ENCODE measurements at regions not wholly inside any gene's neighbourhood (a gene's known extent, or its start where the extent isn't known, plus 50 kb on each side); places are given as distances from the start of the nearest gene placed in this dataset.
"Not testable (repeated sequence)": the region's sequence is repeated elsewhere in the genome, so short reads cannot be mapped to it uniquely, and the experiment has no call there.

- H3K27me3 ChIP-seq (ENCODE audit: control insufficient read depth, insufficient read depth, low read length), result no peaks in the 10 kb centered on the region
Measured at GRCh38 chr11:112661571-112661970, 299.6 kb upstream of the NCAM1 start.

DNA sequence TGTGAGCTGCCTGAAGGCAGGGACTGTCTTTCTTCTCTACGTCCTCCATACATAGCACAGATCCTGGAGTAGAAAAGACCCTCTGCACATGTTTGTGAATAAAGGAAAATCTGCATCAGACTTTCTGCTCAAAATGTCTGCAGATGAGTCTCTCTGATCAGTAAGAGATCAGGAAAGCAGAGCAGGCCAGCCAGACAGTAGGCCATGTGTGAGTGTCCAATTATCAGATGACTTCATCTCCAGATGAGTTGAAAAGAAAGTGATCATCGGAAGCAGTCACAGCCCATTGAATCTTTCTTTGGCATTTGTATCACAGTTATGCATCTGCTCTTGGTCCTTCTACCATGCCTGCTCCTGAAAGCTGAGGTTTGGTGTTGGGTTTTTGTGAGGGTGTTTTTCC is 298.7 kb upstream of the NCAM1 start:
- no peaks in the 10 kb centered on the region for H3K4me1 ChIP-seq (ENCODE audit: control insufficient read depth, insufficient read depth, low read length)
- no peak overlapping the region for H3K27ac ChIP-seq (ENCODE audit: low read depth, low read length)
- no peaks in the 10 kb centered on the region for H3K27me3 ChIP-seq (ENCODE audit: control insufficient read depth, insufficient read depth, low read length)

More at GRCh38 chr11:112661571-112661970, 299.6 kb upstream of the NCAM1 start:
- Histone ChIP-seq H3K9ac (ENCODE audit: low read length) (no peak overlapping the region), H3K4me1 (ENCODE audit: control insufficient read depth, insufficient read depth, low read length) (no peaks in the 10 kb centered on the region), H3K27ac (ENCODE audit: low read depth, low read length) (no peak overlapping the region), H3K9me3 (ENCODE audit: control insufficient read depth, insufficient read depth, low read depth, low read length) (no peaks in the 10 kb centered on the region), H3K36me3 (ENCODE audit: control insufficient read depth, insufficient read depth, low read length) (no peaks in the 10 kb centered on the region), H3K4me3 (ENCODE audit: low read depth, low read length) (no peak overlapping the region)

GRCh38 chr11:112663947-112664634 is 297.1 kb upstream of the NCAM1 start:
- Histone ChIP-seq H3K27ac (ENCODE audit: low read depth, low read length) (no peak overlapping the region), H3K9me3 (ENCODE audit: control insufficient read depth, insufficient read depth, low read depth, low read length) (no peaks in the 10 kb centered on the region), H3K4me1 (ENCODE audit: control insufficient read depth, insufficient read depth, low read length) (no peaks in the 10 kb centered on the region), H3K27me3 (ENCODE audit: control insufficient read depth, insufficient read depth, low read length) (no peaks in the 10 kb centered on the region), H3K36me3 (ENCODE audit: control insufficient read depth, insufficient read depth, low read length) (no peaks in the 10 kb centered on the region), H3K4me3 (ENCODE audit: low read depth, low read length) (no peak overlapping the region), H3K9ac (ENCODE audit: low read length) (no peak overlapping the region)

More for the DNA sequence above, 298.7 kb upstream of the NCAM1 start:
- Histone ChIP-seq H3K36me3 (ENCODE audit: control insufficient read depth, insufficient read depth, low read length) (no peaks in the 10 kb centered on the region), H3K9me3 (ENCODE audit: control insufficient read depth, insufficient read depth, low read depth, low read length) (no peaks in the 10 kb centered on the region), H3K9ac (ENCODE audit: low read length) (no peak overlapping the region), H3K4me3 (ENCODE audit: low read depth, low read length) (no peak overlapping the region)

GRCh38 chr11:112665291-112665690 is 295.9 kb upstream of the NCAM1 start:
- Histone ChIP-seq H3K4me3 (ENCODE audit: low read depth, low read length) (no peak overlapping the region), H3K4me1 (ENCODE audit: control insufficient read depth, insufficient read depth, low read length) (no peaks in the 10 kb centered on the region), H3K36me3 (ENCODE audit: control insufficient read depth, insufficient read depth, low read length) (no peaks in the 10 kb centered on the region), H3K9me3 (ENCODE audit: control insufficient read depth, insufficient read depth, low read depth, low read length) (no peaks in the 10 kb centered on the region), H3K9ac (ENCODE audit: low read length) (no peak overlapping the region), H3K27me3 (ENCODE audit: control insufficient read depth, insufficient read depth, low read length) (no peaks in the 10 kb centered on the region), H3K27ac (ENCODE audit: low read depth, low read length) (no peak overlapping the region)

GRCh38 chr11:112666253-112666652 is 295.0 kb upstream of the NCAM1 start:
- Histone ChIP-seq H3K27ac (ENCODE audit: low read depth, low read length) (no peak overlapping the region), H3K9ac (ENCODE audit: low read length) (no peak overlapping the region), H3K36me3 (ENCODE audit: control insufficient read depth, insufficient read depth, low read length) (no peaks in the 10 kb centered on the region), H3K9me3 (ENCODE audit: control insufficient read depth, insufficient read depth, low read depth, low read length) (no peaks in the 10 kb centered on the region), H3K4me1 (ENCODE audit: control insufficient read depth, insufficient read depth, low read length) (no peaks in the 10 kb centered on the region), H3K27me3 (ENCODE audit: control insufficient read depth, insufficient read depth, low read length) (no peaks in the 10 kb centered on the region), H3K4me3 (ENCODE audit: low read depth, low read length) (no peak overlapping the region)

- Histone ChIP-seq H3K9me3 (ENCODE audit: control insufficient read depth, insufficient read depth, low read depth, low read length) (peaks cover 5% of the 10 kb centered on the region), H3K9ac (ENCODE audit: low read length) (no peak overlapping the region), H3K4me3 (ENCODE audit: low read depth, low read length) (no peak overlapping the region), H3K4me1 (ENCODE audit: control insufficient read depth, insufficient read depth, low read length) (no peaks in the 10 kb centered on the region), H3K27me3 (ENCODE audit: control insufficient read depth, insufficient read depth, low read length) (no peaks in the 10 kb centered on the region), H3K27ac (ENCODE audit: low read depth, low read length) (no peak overlapping the region), H3K36me3 (ENCODE audit: control insufficient read depth, insufficient read depth, low read length) (no peaks in the 10 kb centered on the region)
Measured at GRCh38 chr11:112670806-112671570, 290.2 kb upstream of the NCAM1 start.

GRCh38 chr11:112673401-112673800 is 287.8 kb upstream of the NCAM1 start:
- not testable (repeated sequence) for H3K27ac ChIP-seq (ENCODE audit: low read depth, low read length); H3K4me1 ChIP-seq (ENCODE audit: control insufficient read depth, insufficient read depth, low read length); H3K36me3 ChIP-seq (ENCODE audit: control insufficient read depth, insufficient read depth, low read length); H3K4me3 ChIP-seq (ENCODE audit: low read depth, low read length); H3K27me3 ChIP-seq (ENCODE audit: control insufficient read depth, insufficient read depth, low read length); H3K9ac ChIP-seq (ENCODE audit: low read length)
- H3K9me3 ChIP-seq (ENCODE audit: control insufficient read depth, insufficient read depth, low read depth, low read length), result peaks cover 12% of the 10 kb centered on the region

GRCh38 chr11:112685111-112685510 is 276.1 kb upstream of the NCAM1 start:
- H3K36me3 ChIP-seq (ENCODE audit: control insufficient read depth, insufficient read depth, low read length), result no peaks in the 10 kb centered on the region
- H3K9me3 ChIP-seq (ENCODE audit: control insufficient read depth, insufficient read depth, low read depth, low read length), result peaks cover 12% of the 10 kb centered on the region; the same call in 1 of the 2 replicates
- no peaks in the 10 kb centered on the region for H3K4me1 ChIP-seq (ENCODE audit: control insufficient read depth, insufficient read depth, low read length)
- no peaks in the 10 kb centered on the region for H3K27me3 ChIP-seq (ENCODE audit: control insufficient read depth, insufficient read depth, low read length)
- H3K27ac ChIP-seq (ENCODE audit: low read depth, low read length), result no peak overlapping the region
- no peak overlapping the region for H3K4me3 ChIP-seq (ENCODE audit: low read depth, low read length)
- no peak overlapping the region for H3K9ac ChIP-seq (ENCODE audit: low read length)

GRCh38 chr11:112689851-112690250 is 271.4 kb upstream of the NCAM1 start:
- Histone ChIP-seq H3K27me3 (ENCODE audit: control insufficient read depth, insufficient read depth, low read length) (no peaks in the 10 kb centered on the region), H3K4me1 (ENCODE audit: control insufficient read depth, insufficient read depth, low read length) (no peaks in the 10 kb centered on the region; the same call in 1 of the 2 replicates), H3K9me3 (ENCODE audit: control insufficient read depth, insufficient read depth, low read depth, low read length) (peaks cover 6% of the 10 kb centered on the region; the same call in 1 of the 2 replicates), H3K36me3 (ENCODE audit: control insufficient read depth, insufficient read depth, low read length) (no peaks in the 10 kb centered on the region), H3K27ac (ENCODE audit: low read depth, low read length) (no peak overlapping the region), H3K4me3 (ENCODE audit: low read depth, low read length) (no peak overlapping the region), H3K9ac (ENCODE audit: low read length) (no peak overlapping the region)

DNA sequence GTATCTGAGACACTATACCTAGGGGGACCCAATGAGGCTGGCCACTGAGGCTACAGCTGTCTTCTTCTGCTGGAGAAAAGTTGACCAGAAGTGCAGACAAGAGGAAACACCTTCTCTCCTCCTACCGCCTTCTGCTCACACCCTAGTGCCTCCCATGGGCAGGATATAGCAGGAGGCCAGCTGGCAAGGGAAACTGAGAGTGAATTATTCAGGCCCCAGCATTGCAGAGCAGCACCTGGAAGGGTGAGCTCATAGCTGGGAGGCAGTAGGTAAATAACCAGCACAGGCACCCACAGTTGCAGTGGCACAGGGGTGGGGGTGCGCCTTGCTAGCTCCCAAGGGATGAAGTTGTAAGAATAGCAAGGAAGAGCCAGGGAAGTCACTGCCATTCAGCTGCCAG is 267.4 kb upstream of the NCAM1 start:
- Histone ChIP-seq H3K9ac (ENCODE audit: low read length) (no peak overlapping the region), H3K27ac (ENCODE audit: low read depth, low read length) (no peak overlapping the region), H3K27me3 (ENCODE audit: control insufficient read depth, insufficient read depth, low read length) (no peaks in the 10 kb centered on the region), H3K4me1 (ENCODE audit: control insufficient read depth, insufficient read depth, low read length) (no peaks in the 10 kb centered on the region; the same call in 1 of the 2 replicates), H3K9me3 (ENCODE audit: control insufficient read depth, insufficient read depth, low read depth, low read length) (no peaks in the 10 kb centered on the region), H3K36me3 (ENCODE audit: control insufficient read depth, insufficient read depth, low read length) (no peaks in the 10 kb centered on the region), H3K4me3 (ENCODE audit: low read depth, low read length) (no peak overlapping the region)

- no peaks in the 10 kb centered on the region for H3K27me3 ChIP-seq (ENCODE audit: control insufficient read depth, insufficient read depth, low read length)
- no peak overlapping the region for H3K4me3 ChIP-seq (ENCODE audit: low read depth, low read length)
- no peak overlapping the region for H3K27ac ChIP-seq (ENCODE audit: low read depth, low read length)
- no peaks in the 10 kb centered on the region for H3K36me3 ChIP-seq (ENCODE audit: control insufficient read depth, insufficient read depth, low read length)
- no peaks in the 10 kb centered on the region; the same call in 1 of the 2 replicates for H3K4me1 ChIP-seq (ENCODE audit: control insufficient read depth, insufficient read depth, low read length)
- no peaks in the 10 kb centered on the region for H3K9me3 ChIP-seq (ENCODE audit: control insufficient read depth, insufficient read depth, low read depth, low read length)
- no peak overlapping the region for H3K9ac ChIP-seq (ENCODE audit: low read length)
Measured at GRCh38 chr11:112694245-112694644, 267.0 kb upstream of the NCAM1 start.

Measured in HUES6 (cell line).